Subcutaneous abdominal adipose tissue (tissue), 5 donors: ENCODE measurements at regions not wholly inside any gene's neighbourhood (a gene's known extent, or its start where the extent isn't known, plus 50 kb on each side); places are given as distances from the start of the nearest gene placed in this dataset.

Experiments used
- H3K27ac ChIP-seq: one replicate; pipeline ENCODE4 v1.7.0; 2013; ENCODE audit warnings: low read depth, mild to moderate bottlenecking, inconsistent platforms, low read length, moderate library complexity
- H3K27me3 ChIP-seq, 5 donors: one replicate each; pipeline ENCODE4 v1.7.0; 2013; ENCODE audit warnings: low read length in 5 of 5, inconsistent platforms in 1 of 5; ENCODE audit not compliant: control insufficient read depth in 5 of 5, insufficient read depth in 4 of 5
- H3K36me3 ChIP-seq, 5 donors: one replicate each; pipeline ENCODE4 v1.7.0; 2013; ENCODE audit warnings: low read length in 5 of 5; ENCODE audit not compliant: control insufficient read depth in 5 of 5, insufficient read depth in 5 of 5
- H3K4me1 ChIP-seq, 5 donors: one replicate each; pipeline ENCODE4 v1.7.0; 2013; ENCODE audit warnings: low read length in 5 of 5, mild to moderate bottlenecking in 3 of 5, moderate library complexity in 1 of 5; ENCODE audit not compliant: control insufficient read depth in 5 of 5, insufficient read depth in 5 of 5
- H3K4me3 ChIP-seq, 5 donors: one replicate each; pipeline ENCODE4 v1.7.0; 2013; ENCODE audit warnings: low read length in 5 of 5, low read depth in 1 of 5
- H3K9ac ChIP-seq, 5 donors: one replicate each; pipeline ENCODE4 v1.7.0; 2013; ENCODE audit warnings: low read length in 5 of 5, mild to moderate bottlenecking in 4 of 5, moderate library complexity in 3 of 5
- H3K9me3 ChIP-seq, 5 donors: one replicate each; pipeline ENCODE4 v1.7.0; 2013; ENCODE audit warnings: low read length in 5 of 5; ENCODE audit not compliant: control insufficient read depth in 5 of 5
- donor health status: healthy.
- donor health status: healthy.
- donor health status: healthy.
- donor health status: healthy.
- donor health status: healthy.

DNA sequence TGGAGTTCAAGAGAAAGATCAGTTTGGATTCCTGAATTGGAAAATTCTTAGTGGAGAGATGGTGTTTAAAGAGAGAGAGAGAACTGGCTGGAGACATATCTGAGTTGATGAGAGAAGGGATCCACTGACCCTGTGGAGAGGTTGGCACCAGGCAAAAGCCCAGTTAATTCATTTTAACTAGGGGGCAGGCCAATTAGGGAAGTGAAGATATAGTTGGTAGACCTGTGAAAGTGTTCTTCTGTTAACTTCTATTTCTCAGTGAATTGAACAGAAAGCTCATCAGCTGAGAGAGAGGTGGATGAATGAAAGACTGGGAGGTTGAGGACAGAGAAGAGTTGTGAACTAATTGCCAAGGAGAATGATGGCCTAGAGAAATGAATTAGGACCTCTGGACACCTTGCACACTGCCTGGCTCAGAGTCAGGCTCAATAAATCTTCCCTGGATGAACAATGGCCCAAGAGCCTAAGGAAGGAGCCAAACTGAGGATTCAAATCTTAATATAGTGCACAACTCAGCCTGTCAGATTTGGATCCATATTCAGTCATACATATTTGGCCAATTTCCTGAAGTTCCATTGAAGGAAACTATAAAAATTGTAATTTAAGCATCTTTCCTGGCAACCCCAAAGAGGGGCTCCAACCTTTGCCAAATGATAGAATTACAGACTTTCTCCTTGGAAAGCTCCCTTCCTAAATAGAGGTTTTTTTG, 82.2 kb upstream of the RMDN2 start:
- Histone ChIP-seq H3K9me3 (peaks cover 0 to 2% (median 0%) of the 10 kb centered on the region in 5 donors), H3K27me3 (peaks cover 0 to 6% (median 0%) of the 10 kb centered on the region in 5 donors), H3K4me1 (peaks cover 0 to 3% (median 0%) of the 10 kb centered on the region in 5 donors), H3K4me3 (no peak overlapping the region), H3K9ac (no peak overlapping the region), H3K36me3 (no peaks in the 10 kb centered on the region), H3K27ac (no peak overlapping the region)

DNA sequence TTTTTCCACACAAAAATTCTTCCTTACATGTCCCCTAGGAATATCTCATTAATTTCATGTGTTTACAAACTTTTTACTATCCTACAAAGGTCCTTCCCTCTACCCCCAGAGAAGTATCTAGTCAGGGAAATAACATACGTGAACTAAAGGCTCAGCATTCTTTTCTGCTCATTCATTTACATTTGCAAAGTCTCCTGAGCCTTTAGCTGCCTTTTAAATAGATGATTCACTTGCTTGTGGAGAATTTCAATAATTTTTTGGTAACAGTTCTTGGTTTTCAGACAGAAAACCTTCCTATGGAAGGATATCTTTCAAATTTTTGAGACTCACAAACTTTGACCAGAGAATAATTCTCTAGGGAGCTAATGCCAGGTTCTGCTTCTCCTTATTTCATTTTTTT, 81.5 kb upstream of the RMDN2 start:
- no peak overlapping the region for H3K27ac ChIP-seq
- H3K27me3 ChIP-seq, result peaks cover 0 to 6% (median 0%) of the 10 kb centered on the region in 5 donors
- no peak overlapping the region for H3K4me3 ChIP-seq
- H3K9me3 ChIP-seq, result peaks cover 0 to 2% (median 0%) of the 10 kb centered on the region in 5 donors
- H3K9ac ChIP-seq, result no peak overlapping the region
- H3K4me1 ChIP-seq, result no peaks in the 10 kb centered on the region
- H3K36me3 ChIP-seq, result no peaks in the 10 kb centered on the region

DNA sequence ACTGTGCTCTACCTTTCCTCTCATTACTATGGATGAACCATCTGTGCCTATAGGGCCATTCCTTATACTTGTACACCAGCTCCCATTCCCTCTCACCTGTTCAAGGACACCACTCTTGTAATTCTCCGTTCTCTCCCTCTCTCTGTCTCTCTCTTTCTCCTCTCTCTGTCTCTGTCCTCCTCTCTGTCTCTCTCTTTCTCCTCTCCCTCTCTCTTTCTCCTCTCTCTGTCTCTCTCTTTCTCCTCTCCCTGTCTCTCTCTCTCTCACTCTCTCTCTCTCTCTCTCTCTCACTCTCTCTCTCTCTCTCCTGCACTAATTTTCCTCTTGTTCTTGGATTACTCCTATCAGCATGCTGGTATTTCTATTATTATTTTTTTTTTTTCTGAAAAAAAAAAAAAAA, 78.9 kb upstream of the RMDN2 start:
- Histone ChIP-seq H3K9me3 (peaks cover 0 to 2% (median 0%) of the 10 kb centered on the region in 5 donors), H3K36me3 (no peaks in the 10 kb centered on the region), H3K4me3 (no peak overlapping the region), H3K4me1 (peaks cover 0 to 3% (median 0%) of the 10 kb centered on the region in 5 donors), H3K27ac (no peak overlapping the region), H3K9ac (no peak overlapping the region), H3K27me3 (peaks cover 0 to 6% (median 0%) of the 10 kb centered on the region in 5 donors)

DNA sequence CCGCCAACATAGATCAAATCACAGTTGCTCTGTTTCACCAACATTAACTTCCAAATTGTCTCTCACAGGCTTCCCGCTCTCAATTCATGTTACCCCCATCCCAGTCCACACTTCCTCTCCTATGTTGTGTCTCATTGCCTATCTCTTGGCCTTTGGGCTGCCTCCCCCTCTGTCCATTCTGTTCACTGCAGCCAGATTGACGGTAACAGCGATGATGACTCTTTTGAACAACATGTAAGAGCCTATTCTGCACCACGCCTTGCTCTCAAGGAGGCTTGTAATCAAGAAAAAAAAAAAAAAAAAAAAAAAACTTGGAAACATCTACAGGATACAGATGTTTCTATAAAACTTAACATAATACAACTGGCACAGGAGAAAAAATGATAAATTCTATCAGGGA, 77.3 kb upstream of the RMDN2 start:
- Histone ChIP-seq H3K9me3 (peaks cover 0 to 2% (median 0%) of the 10 kb centered on the region in 5 donors), H3K4me1 (peaks cover 0 to 15% (median 2%) of the 10 kb centered on the region in 5 donors), H3K27ac (no peak overlapping the region), H3K9ac (no peak overlapping the region), H3K4me3 (no peak overlapping the region), H3K36me3 (no peaks in the 10 kb centered on the region), H3K27me3 (peaks cover 0 to 6% (median 0%) of the 10 kb centered on the region in 5 donors)

DNA sequence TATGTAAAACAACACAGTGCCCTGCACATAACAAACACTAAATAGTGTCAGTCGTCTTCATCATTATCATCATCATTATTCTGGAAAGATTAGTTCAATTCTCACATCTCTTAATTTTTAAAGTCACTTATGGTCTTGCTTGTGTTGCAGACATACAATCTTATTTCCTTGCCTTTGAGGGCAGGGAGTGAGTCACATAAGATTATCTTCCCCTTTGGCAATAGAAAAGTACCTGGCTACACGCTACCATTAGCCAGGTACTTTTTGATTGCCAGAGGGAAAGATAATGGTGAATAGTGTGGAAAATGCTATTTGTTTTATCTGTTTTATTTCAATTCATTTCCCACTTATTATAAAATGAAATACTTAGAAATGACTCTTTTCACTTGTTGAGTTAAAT, 76.6 kb upstream of the RMDN2 start:
- peaks cover 0 to 6% (median 0%) of the 10 kb centered on the region in 5 donors for H3K27me3 ChIP-seq
- peaks cover 0 to 15% (median 2%) of the 10 kb centered on the region in 5 donors for H3K4me1 ChIP-seq
- no peak overlapping the region for H3K27ac ChIP-seq
- no peak overlapping the region for H3K9ac ChIP-seq
- no peaks in the 10 kb centered on the region for H3K36me3 ChIP-seq
- no peak overlapping the region for H3K4me3 ChIP-seq
- peaks cover 0 to 2% (median 0%) of the 10 kb centered on the region in 5 donors for H3K9me3 ChIP-seq

DNA sequence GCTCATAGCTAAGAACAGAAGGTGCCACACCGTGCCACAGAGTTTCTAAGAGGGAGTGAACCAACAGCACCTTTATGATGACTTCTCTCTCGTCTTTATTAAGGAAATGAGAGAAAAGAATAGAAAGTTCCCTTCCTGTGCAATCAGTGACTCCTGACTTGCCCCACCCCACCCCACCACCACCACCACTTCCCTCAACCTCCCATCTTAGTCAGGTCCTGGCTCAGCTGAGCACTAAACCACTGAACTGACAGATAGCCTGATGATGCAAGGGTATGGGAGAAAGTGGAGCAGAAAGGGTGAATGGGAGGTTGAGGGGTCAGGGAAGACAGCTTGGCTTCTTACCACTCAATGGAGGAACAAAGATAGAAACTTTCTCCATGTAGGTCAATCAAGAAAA, 75.2 kb upstream of the RMDN2 start:
- Histone ChIP-seq H3K9ac (no peak overlapping the region), H3K9me3 (no peaks in the 10 kb centered on the region), H3K4me1 (peaks cover 0 to 22% (median 2%) of the 10 kb centered on the region in 5 donors), H3K36me3 (no peaks in the 10 kb centered on the region), H3K27ac (no peak overlapping the region), H3K4me3 (no peak overlapping the region), H3K27me3 (peaks cover 0 to 6% (median 0%) of the 10 kb centered on the region in 5 donors)

DNA sequence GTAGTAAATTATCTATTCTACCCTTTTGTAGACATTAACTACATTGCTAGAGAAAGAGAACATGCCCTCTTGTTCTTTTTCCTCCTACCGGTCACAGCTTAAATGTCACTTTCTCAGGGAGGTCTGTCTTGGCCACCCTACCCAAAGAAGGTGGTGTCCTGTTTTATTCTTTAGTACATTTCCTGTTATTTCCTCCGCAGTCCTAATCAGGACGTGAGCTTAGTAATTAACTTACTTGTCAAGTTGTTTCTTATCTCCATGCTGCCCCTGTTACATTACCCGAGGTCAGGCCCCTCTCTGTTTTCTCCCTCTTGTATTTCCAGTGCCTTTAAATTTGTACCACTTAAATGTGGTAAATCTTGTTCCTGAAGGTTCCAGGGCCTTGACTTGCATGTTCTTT, 73.7 kb upstream of the RMDN2 start:
- H3K27me3 ChIP-seq, result peaks cover 0 to 6% (median 0%) of the 10 kb centered on the region in 5 donors
- H3K36me3 ChIP-seq, result no peaks in the 10 kb centered on the region
- H3K9ac ChIP-seq, result no peak overlapping the region
- no peaks in the 10 kb centered on the region for H3K9me3 ChIP-seq
- H3K4me1 ChIP-seq, result peaks cover 9 to 37% (median 16%) of the 10 kb centered on the region in 5 donors
- H3K27ac ChIP-seq, result peak overlapping the region; percentile 5
- H3K4me3 ChIP-seq, result no peak overlapping the region

DNA sequence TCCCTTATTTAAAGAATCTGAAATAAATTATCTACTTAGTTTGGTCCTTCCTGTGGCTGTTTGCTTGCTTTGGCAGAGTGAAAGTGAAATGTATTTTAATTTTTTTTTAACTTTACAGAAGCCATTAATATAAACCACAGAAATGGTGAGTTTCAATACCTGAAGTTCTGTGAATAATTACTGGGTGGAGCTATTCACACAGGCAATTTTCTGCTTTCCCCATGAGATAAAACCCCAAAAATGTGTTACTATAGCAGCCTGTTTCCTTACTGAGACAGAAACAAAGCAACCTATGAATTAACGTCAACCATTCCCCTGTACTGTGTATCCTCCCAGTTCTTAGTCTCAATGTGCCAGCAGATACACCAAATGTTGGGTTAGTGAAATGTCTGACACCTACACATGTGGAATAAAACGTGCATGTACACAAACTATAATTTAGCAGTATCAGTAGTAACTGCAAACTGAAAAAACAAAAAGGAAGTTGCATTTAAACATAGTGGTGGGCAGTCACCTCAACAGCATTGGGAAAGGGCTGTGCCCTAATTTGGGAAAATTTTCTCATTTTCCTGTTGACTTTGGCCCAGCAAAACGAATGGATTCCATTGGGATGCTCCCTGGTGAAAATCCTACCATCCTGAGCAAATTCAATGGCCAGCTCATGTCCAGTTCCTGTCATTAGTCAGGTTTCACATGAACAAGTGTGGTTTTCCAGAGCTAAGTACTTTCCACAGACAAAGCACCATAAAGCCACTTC, 73.1 kb upstream of the RMDN2 start:
- no peak overlapping the region for H3K4me3 ChIP-seq
- H3K27me3 ChIP-seq, result peaks cover 0 to 6% (median 0%) of the 10 kb centered on the region in 5 donors
- H3K9ac ChIP-seq, result no peak overlapping the region
- H3K4me1 ChIP-seq, result peaks cover 10 to 41% (median 19%) of the 10 kb centered on the region in 5 donors
- H3K27ac ChIP-seq, result no peak overlapping the region
- no peaks in the 10 kb centered on the region for H3K36me3 ChIP-seq
- no peaks in the 10 kb centered on the region for H3K9me3 ChIP-seq

DNA sequence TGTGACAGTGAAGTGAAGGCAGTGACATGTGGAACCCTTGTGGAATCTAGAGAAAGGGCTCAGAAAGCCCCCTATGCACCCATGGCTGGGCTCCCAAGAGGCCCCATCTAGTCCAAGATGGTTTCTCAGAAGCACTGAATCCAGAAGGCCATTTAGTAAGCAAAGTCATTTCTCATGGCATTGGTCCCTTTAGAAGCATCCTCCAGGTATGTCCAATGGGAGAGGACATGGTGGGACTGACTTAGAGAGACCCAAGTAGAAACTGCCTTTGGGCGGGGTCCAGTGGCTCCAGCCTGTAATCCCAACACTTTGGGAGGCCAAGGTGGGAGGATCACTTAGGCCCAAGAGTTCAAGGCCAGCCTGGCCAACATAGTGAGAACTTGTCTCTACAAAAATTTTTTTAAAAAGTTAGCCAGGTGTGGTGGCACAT, 72.5 kb upstream of the RMDN2 start:
- Histone ChIP-seq H3K4me1 (peaks cover 10 to 41% (median 19%) of the 10 kb centered on the region in 5 donors), H3K4me3 (no peak overlapping the region)

More for the DNA sequence above, 72.5 kb upstream of the RMDN2 start:
- H3K9me3 ChIP-seq, result no peaks in the 10 kb centered on the region
- no peak overlapping the region for H3K9ac ChIP-seq
- H3K27me3 ChIP-seq, result peaks cover 0 to 2% (median 0%) of the 10 kb centered on the region in 5 donors
- no peaks in the 10 kb centered on the region for H3K36me3 ChIP-seq
- no peak overlapping the region for H3K27ac ChIP-seq
